ENCODE measurements at regions not wholly inside any gene's neighbourhood (a gene's known extent, or its start where the extent isn't known, plus 50 kb on each side); places are given as distances from the start of the nearest gene placed in this dataset.

DNA sequence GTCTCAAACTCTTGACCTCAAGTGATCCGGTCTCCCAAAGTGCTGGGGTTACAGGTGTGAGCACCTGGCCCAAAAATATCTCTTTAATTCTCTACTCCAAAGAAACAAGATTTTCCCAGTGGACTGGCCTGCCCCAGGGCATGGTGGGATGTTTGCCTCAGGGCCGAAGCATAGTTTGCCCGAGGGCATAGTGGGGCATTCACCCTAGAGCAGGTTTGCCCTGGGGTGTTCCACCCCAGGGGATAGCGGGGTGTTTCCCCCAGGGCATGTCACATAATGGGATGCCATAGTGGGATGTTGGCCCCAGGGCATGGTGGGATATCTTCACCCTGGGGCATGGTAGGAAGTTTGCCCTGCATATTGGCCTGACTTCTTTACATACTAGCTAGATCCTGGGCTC, 97.2 kb downstream of the VEGFA start:
- no peak overlapping the region for H3K27ac ChIP-seq (ENCODE audit: extremely low read length, insufficient read depth, low read length)
- FAIRE-seq: no peak

DNA sequence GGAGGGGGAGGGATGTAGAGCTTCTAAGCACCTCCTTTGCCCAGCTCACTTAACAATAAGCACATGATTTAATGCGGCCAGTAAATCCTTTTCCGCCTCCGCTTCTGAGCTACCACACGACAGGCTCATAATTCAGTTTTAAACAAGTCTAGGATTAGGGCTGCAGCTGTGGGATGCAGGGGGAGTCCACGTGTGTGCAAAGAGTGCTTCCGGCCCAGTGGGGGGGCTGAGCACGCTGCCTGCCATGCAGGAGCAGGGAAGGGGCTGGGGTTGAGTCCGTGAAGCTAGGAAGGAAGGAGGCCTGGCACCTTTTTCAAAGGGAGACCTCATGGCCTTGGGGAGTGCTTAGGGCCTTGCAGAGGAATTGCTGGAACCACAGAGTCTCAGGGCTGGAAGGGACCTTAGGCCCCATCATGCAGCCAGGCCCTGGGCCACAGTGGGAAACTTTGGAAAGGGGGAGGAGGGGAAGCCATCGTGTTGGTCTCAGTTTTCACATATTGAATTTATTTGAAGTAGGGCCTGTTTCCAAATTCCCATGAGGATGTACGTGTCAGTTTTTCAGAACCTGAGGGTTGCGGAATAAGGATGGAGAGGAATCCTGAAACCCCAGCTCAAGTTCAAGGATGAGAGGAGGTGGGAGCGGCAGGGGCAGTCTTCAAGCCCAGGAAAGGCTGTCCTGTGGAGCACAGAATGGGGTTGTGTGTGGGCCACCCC, 96.1 kb downstream of the VEGFA start:
- Histone ChIP-seq H3K36me3 (replicated peaks in 1 of 2; ENCODE audit: control insufficient read depth in 1 of 2, insufficient read depth in 2 of 2, low read length in 2 of 2) (no peaks in the 10 kb centered on the region), H2AFZ (ENCODE audit: low read length) (no peak overlapping the region), H3K79me2 (ENCODE audit: insufficient read depth, low read length) (no peaks in the 10 kb centered on the region), H3K4me1 (ENCODE audit: insufficient read depth, low read length) (peaks cover 27% of the 10 kb centered on the region), H3K4me3 (replicated peaks in 1 of 3; ENCODE audit: insufficient read depth in 1 of 3, low read depth in 2 of 3, low read length in 3 of 3) (no peak overlapping the region), H3K27me3 (ENCODE audit: control insufficient read depth in 1 of 2, insufficient read depth in 2 of 2, low read length in 2 of 2) (peaks cover 9 to 61% of the 10 kb centered on the region in 2 experiments; a peak in 4 of 5 replicates), H3K9me3 (ENCODE audit: low read length) (no peaks in the 10 kb centered on the region), H4K20me1 (ENCODE audit: insufficient read depth, low read length) (no peaks in the 10 kb centered on the region), H3K9ac (ENCODE audit: insufficient read depth, low read depth, low read length) (no peak overlapping the region), H3K27ac (ENCODE audit: extremely low read length, insufficient read depth, low read length) (no peak overlapping the region), H3K4me2 (ENCODE audit: low read depth, low read length) (no peak overlapping the region)
- DNase-seq (ENCODE audit: low spot score) (no peak), ATAC-seq (no peak), FAIRE-seq (no peak)
- POLR2A ChIA-PET: no interaction called here
- intact Hi-C loops (cut with micrococcal nuclease; ENCODE audit: unreplicated experiment): no loop called here
- 0 out of 2 replicates have a peak, but pooled peaks have one; percentile 44 for TF ChIP-seq ZSCAN25 (CRISPR knock-in tag; IDR thresholded peaks at IDR 0.05)
- no peak for TF ChIP-seq ZNF296 (CRISPR knock-in tag; conservative IDR thresholded peaks at IDR 0.05)
- TF ChIP-seq POLR2A (IDR thresholded peaks at IDR 0.05; ENCODE audit: insufficient read depth in 1 of 2, low read depth in 2 of 2, low read length in 2 of 2): no peak
- CTCF ChIA-PET (ENCODE audit: low intra/inter-chr PET ratio, low total read pairs): no interaction called here
- WGBS (ENCODE audit: low lambda C conversion rate): 59% methylated on average over 12 of the region's 12 CpGs
- no TSS peak for BruUV-seq (replicated peaks)
- in situ Hi-C loops (cut with HindIII; ENCODE audit: extremely low pct_ligation_motif_present, low pct_unique_long_range_greater_than_20kb): no loop called here

More for the DNA sequence above, 97.2 kb downstream of the VEGFA start:
- Histone ChIP-seq H3K9ac (ENCODE audit: insufficient read depth, low read depth, low read length) (no peak overlapping the region), H3K27me3 (ENCODE audit: control insufficient read depth in 1 of 2, insufficient read depth in 2 of 2, low read length in 2 of 2) (peaks cover 9 to 66% of the 10 kb centered on the region in 2 experiments; a peak in 4 of 5 replicates), H2AFZ (ENCODE audit: low read length) (no peak overlapping the region), H3K9me3 (ENCODE audit: low read length) (no peaks in the 10 kb centered on the region), H3K4me3 (replicated peaks in 1 of 3; ENCODE audit: insufficient read depth in 1 of 3, low read depth in 2 of 3, low read length in 3 of 3) (no peak overlapping the region), H4K20me1 (ENCODE audit: insufficient read depth, low read length) (no peaks in the 10 kb centered on the region), H3K79me2 (ENCODE audit: insufficient read depth, low read length) (no peaks in the 10 kb centered on the region), H3K4me2 (ENCODE audit: low read depth, low read length) (no peak overlapping the region), H3K36me3 (replicated peaks in 1 of 2; ENCODE audit: control insufficient read depth in 1 of 2, insufficient read depth in 2 of 2, low read length in 2 of 2) (no peaks in the 10 kb centered on the region), H3K4me1 (ENCODE audit: insufficient read depth, low read length) (peaks cover 19% of the 10 kb centered on the region)
- 62% methylated on average over 4 of the region's 4 CpGs for WGBS (ENCODE audit: low lambda C conversion rate)
- no peak for ATAC-seq
- DNase-seq (ENCODE audit: low spot score): no peak
- no TSS peak for BruUV-seq (replicated peaks)
- no peak for TF ChIP-seq ZBTB42 (CRISPR knock-in tag; IDR thresholded peaks at IDR 0.05)
- ChIA-PET POLR2A (no interaction called here), CTCF (ENCODE audit: low intra/inter-chr PET ratio, low total read pairs) (no interaction called here)
- intact Hi-C loops (cut with micrococcal nuclease; ENCODE audit: unreplicated experiment): no loop called here
- in situ Hi-C loops (cut with HindIII; ENCODE audit: extremely low pct_ligation_motif_present, low pct_unique_long_range_greater_than_20kb): no loop called here
